VCaP (cell line): ENCODE measurements at regions not wholly inside any gene's neighbourhood (a gene's known extent, or its start where the extent isn't known, plus 50 kb on each side); places are given as distances from the start of the nearest gene placed in this dataset.

ENCODE experiments used
- H3K27ac ChIP-seq: fragments of 450-650 bp; 2 replicates; pipeline ENCODE4 v1.5.1; 2017
- CTCF ChIP-seq: fragments of 450-650 bp; conservative IDR thresholded peaks from 2 replicates; pipeline ENCODE4 v1.5.1; 2017; ENCODE audit warnings: mild to moderate bottlenecking, moderate library complexity

GRCh38 chr11:110764485-110764884 lies 52.2 kb upstream of the ARHGAP20 start:
- peak overlapping the region; percentile 59; the same call in 1 of the 2 replicates for H3K27ac ChIP-seq
- no peak for TF ChIP-seq CTCF

- TF ChIP-seq CTCF = no peak
- H3K27ac ChIP-seq = peak overlapping the region; percentile 59
Measured at GRCh38 chr11:110763249-110764011, 51.2 kb upstream of the ARHGAP20 start.

GRCh38 chr11:110762590-110762989 lies 50.4 kb upstream of the ARHGAP20 start:
- no peak for TF ChIP-seq CTCF

More at GRCh38 chr11:110762590-110762989, 50.4 kb upstream of the ARHGAP20 start:
- peak overlapping the region; percentile 59 for H3K27ac ChIP-seq
